ENCODE measurements at regions not wholly inside any gene's neighbourhood (a gene's known extent, or its start where the extent isn't known, plus 50 kb on each side); places are given as distances from the start of the nearest gene placed in this dataset.

DNA sequence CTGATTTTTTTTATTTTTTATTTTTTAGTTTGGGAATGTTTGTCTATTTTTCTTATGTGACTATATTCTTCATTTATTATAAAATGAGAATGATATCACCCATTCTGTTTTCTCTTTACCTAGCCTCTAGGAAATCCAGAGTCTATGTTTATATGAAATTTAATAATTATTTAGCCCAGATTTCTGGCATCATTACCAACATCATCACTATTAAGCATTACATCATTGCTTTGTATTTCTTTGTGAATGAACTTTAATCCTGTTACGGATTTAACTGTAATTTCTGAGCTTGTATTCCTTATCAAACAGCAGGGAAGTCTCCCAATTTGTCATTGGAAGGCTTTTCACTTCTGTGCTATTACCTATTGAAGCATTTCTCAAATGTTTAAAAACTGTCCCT lies 72.7 kb upstream of the NOX3 start:
- DNase-seq (ENCODE audit: low read depth, low spot score) (no peak), ATAC-seq (no peak)
- Histone ChIP-seq H3K4me2 (ENCODE audit: low read length) (no peak overlapping the region), H3K9me3 (ENCODE audit: control insufficient read depth in 1 of 2, insufficient read depth in 1 of 2, low read depth in 1 of 2, low read length in 2 of 2) (no peaks in the 10 kb centered on the region), H3K9ac (ENCODE audit: low read length) (no peak overlapping the region), H3K36me3 (ENCODE audit: control insufficient read depth in 1 of 2, insufficient read depth in 2 of 2, low read length in 2 of 2) (no peaks in the 10 kb centered on the region), H3K9me2 (ENCODE audit: insufficient read depth) (no peaks in the 10 kb centered on the region), H3K4me3 (replicated peaks in 1 of 2; ENCODE audit: low read depth in 1 of 2, low read length in 2 of 2) (no peak overlapping the region), H2AFZ (ENCODE audit: low read depth, low read length, poor library complexity, severe bottlenecking) (no peak overlapping the region), H3K27ac (ENCODE audit: low read depth, low read length) (no peak overlapping the region), H4K20me1 (ENCODE audit: insufficient read depth) (no peaks in the 10 kb centered on the region), H3K27me3 (ENCODE audit: insufficient read depth, low read length) (no peaks in the 10 kb centered on the region), H3K4me1 (ENCODE audit: control insufficient read depth in 1 of 2, insufficient read depth in 2 of 2, low read length in 2 of 2) (peaks cover 0 to 3% of the 10 kb centered on the region in 2 experiments; a peak in 2 of 4 replicates), H3K79me2 (ENCODE audit: insufficient read depth, low read length) (no peaks in the 10 kb centered on the region)
- intact Hi-C loops (cut with micrococcal nuclease) = loop anchor here (10.0 kb wide), 1 partner anchor 594 kb away; no protein-coding TSS in a partner anchor
- no TSS peak for BruUV-seq (replicated peaks)
- CTCF ChIA-PET = no interaction called here
- POLR2A ChIA-PET = no interaction called here
- TF ChIP-seq ZNF274 (IDR thresholded peaks at IDR 0.05; ENCODE audit: low read depth, low read length) (no peak), JUND (IDR thresholded peaks at IDR 0.05) (no peak), CBX3 (IDR thresholded peaks at IDR 0.05; ENCODE audit: low read depth) (no peak), SIN3A (IDR thresholded peaks at IDR 0.05; ENCODE audit: low read depth) (no peak), RAD21 (IDR thresholded peaks at IDR 0.05; ENCODE audit: low read depth) (no peak)
- RAD21 ChIA-PET (ENCODE audit: low non-redundant PET in 1 of 2, low total read pairs in 2 of 2, uncharacterized antibody in 2 of 2, unreplicated experiment in 2 of 2) = no interaction called here

DNA sequence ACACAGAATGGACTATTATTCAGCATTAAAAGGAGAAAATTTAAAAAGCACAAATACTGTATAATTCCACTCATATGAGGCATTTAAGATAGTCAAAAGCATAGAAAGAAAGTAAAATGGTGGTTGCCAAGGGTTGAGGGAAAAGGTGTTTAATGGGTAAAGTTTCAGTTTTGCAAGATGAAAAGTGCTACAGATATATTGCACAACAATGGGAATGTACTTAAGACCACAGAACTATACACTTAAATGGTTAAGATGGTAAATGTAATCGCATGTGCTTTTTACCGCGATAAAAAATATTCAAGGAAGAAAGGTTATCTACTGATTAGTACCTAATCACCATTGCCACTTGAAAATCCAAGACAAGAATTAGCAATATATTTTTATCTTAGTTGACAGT lies 71.8 kb upstream of the NOX3 start:
- H3K9me2 ChIP-seq (ENCODE audit: insufficient read depth) = no peaks in the 10 kb centered on the region
- no peak overlapping the region for H3K9ac ChIP-seq (ENCODE audit: low read length)
- H3K4me3 ChIP-seq (replicated peaks in 1 of 2; ENCODE audit: low read depth in 1 of 2, low read length in 2 of 2) = no peak overlapping the region
- TF ChIP-seq TCF7L2 (IDR thresholded peaks at IDR 0.05; ENCODE audit: borderline replicate concordance, extremely low read depth, insufficient read depth, insufficient read length) = no peak
- TF ChIP-seq RAD21 (IDR thresholded peaks at IDR 0.05; ENCODE audit: low read depth) = no peak
- TF ChIP-seq, protein P1, sequence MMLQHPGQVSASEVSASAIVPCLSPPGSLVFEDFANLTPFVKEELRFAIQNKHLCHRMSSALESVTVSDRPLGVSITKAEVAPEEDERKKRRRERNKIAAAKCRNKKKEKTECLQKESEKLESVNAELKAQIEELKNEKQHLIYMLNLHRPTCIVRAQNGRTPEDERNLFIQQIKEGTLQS (IDR thresholded peaks at IDR 0.05) = no peak
- no peak for TF ChIP-seq YY1 (IDR thresholded peaks at IDR 0.05; ENCODE audit: extremely low read depth, insufficient replicate concordance, low read depth, low read length)
- no peak for TF ChIP-seq JUND (IDR thresholded peaks at IDR 0.05)
- TF ChIP-seq, protein P2, sequence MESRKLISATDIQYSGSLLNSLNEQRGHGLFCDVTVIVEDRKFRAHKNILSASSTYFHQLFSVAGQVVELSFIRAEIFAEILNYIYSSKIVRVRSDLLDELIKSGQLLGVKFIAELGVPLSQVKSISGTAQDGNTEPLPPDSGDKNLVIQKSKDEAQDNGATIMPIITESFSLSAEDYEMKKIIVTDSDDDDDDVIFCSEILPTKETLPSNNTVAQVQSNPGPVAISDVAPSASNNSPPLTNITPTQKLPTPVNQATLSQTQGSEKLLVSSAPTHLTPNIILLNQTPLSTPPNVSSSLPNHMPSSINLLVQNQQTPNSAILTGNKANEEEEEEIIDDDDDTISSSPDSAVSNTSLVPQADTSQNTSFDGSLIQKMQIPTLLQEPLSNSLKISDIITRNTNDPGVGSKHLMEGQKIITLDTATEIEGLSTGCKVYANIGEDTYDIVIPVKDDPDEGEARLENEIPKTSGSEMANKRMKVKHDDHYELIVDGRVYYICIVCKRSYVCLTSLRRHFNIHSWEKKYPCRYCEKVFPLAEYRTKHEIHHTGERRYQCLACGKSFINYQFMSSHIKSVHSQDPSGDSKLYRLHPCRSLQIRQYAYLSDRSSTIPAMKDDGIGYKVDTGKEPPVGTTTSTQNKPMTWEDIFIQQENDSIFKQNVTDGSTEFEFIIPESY (IDR thresholded peaks at IDR 0.05; ENCODE audit: extremely low read depth, insufficient replicate concordance, low read length) = no peak
- TF ChIP-seq SP1 (IDR thresholded peaks at IDR 0.05; ENCODE audit: low read depth) = no peak
- TF ChIP-seq, protein P3, sequence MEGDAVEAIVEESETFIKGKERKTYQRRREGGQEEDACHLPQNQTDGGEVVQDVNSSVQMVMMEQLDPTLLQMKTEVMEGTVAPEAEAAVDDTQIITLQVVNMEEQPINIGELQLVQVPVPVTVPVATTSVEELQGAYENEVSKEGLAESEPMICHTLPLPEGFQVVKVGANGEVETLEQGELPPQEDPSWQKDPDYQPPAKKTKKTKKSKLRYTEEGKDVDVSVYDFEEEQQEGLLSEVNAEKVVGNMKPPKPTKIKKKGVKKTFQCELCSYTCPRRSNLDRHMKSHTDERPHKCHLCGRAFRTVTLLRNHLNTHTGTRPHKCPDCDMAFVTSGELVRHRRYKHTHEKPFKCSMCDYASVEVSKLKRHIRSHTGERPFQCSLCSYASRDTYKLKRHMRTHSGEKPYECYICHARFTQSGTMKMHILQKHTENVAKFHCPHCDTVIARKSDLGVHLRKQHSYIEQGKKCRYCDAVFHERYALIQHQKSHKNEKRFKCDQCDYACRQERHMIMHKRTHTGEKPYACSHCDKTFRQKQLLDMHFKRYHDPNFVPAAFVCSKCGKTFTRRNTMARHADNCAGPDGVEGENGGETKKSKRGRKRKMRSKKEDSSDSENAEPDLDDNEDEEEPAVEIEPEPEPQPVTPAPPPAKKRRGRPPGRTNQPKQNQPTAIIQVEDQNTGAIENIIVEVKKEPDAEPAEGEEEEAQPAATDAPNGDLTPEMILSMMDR (IDR thresholded peaks at IDR 0.05 in 2 of 3, conservative IDR thresholded peaks at IDR 0.05 in 1 of 3; ENCODE audit: borderline replicate concordance in 1 of 3, insufficient read depth in 1 of 3, low read depth in 2 of 3, low read length in 2 of 3) = no peak
- H3K27ac ChIP-seq (ENCODE audit: low read depth, low read length) = no peak overlapping the region
- no peaks in the 10 kb centered on the region for H3K36me3 ChIP-seq (ENCODE audit: control insufficient read depth in 1 of 2, insufficient read depth in 2 of 2, low read length in 2 of 2)
- no peak overlapping the region for H2AFZ ChIP-seq (ENCODE audit: low read depth, low read length, poor library complexity, severe bottlenecking)
- intact Hi-C loops (cut with micrococcal nuclease) = loop anchor here (10.0 kb wide), 1 partner anchor 593 kb away; no protein-coding TSS in a partner anchor
- H3K4me1 ChIP-seq (ENCODE audit: control insufficient read depth in 1 of 2, insufficient read depth in 2 of 2, low read length in 2 of 2) = peaks cover 0 to 3% of the 10 kb centered on the region in 2 experiments; a peak in 2 of 4 replicates
- RAD21 ChIA-PET (ENCODE audit: low non-redundant PET in 1 of 2, low total read pairs in 2 of 2, uncharacterized antibody in 2 of 2, unreplicated experiment in 2 of 2) = no interaction called here
- no peak overlapping the region for H3K4me2 ChIP-seq (ENCODE audit: low read length)
- H4K20me1 ChIP-seq (ENCODE audit: insufficient read depth) = no peaks in the 10 kb centered on the region
- H3K9me3 ChIP-seq (ENCODE audit: control insufficient read depth in 1 of 2, insufficient read depth in 1 of 2, low read depth in 1 of 2, low read length in 2 of 2) = no peaks in the 10 kb centered on the region
- no TSS peak for BruUV-seq (replicated peaks)
- no peaks in the 10 kb centered on the region for H3K27me3 ChIP-seq (ENCODE audit: insufficient read depth, low read length)
- no peak for DNase-seq (ENCODE audit: low read depth, low spot score)
- CTCF ChIA-PET = no interaction called here
- no peak for ATAC-seq
- POLR2A ChIA-PET = no interaction called here
- no peaks in the 10 kb centered on the region for H3K79me2 ChIP-seq (ENCODE audit: insufficient read depth, low read length)
